HL-60 (cell line): ENCODE measurements at regions not wholly inside any gene's neighbourhood (a gene's known extent, or its start where the extent isn't known, plus 50 kb on each side); places are given as distances from the start of the nearest gene placed in this dataset.
"Not testable (repeated sequence)": the region's sequence is repeated elsewhere in the genome, so short reads cannot be mapped to it uniquely, and the experiment has no call there.

Experiments used
- CTCF ChIP-seq: IDR thresholded peaks from one replicate; pipeline ENCODE4 v1.5.1; 2011; ENCODE audit warnings: low read length, control low read depth, inconsistent platforms; ENCODE audit not compliant: insufficient read depth
- GABPA ChIP-seq: IDR thresholded peaks from 2 replicates; pipeline ENCODE4 v1.6.1; 2012; ENCODE audit warnings: low read depth
- POLR2AphosphoS5 ChIP-seq: IDR thresholded peaks from 2 replicates; pipeline ENCODE4 v1.6.1; 2012; ENCODE audit warnings: low read depth
- REST ChIP-seq: IDR thresholded peaks from 2 replicates; pipeline ENCODE4 v1.6.1; 2012; ENCODE audit warnings: low read depth; ENCODE audit not compliant: insufficient replicate concordance
- SPI1 ChIP-seq: IDR thresholded peaks from 2 replicates; pipeline ENCODE4 v1.6.1; 2012; ENCODE audit warnings: low read depth, mild to moderate bottlenecking, borderline replicate concordance

GRCh38 chr6:57966757-57967156 is 649.3 kb downstream of the PRIM2 start:
- not testable (repeated sequence) for TF ChIP-seq CTCF, POLR2AphosphoS5, SPI1, REST, GABPA
